Thymus (tissue), 11 donors: ENCODE measurements at regions not wholly inside any gene's neighbourhood (a gene's known extent, or its start where the extent isn't known, plus 50 kb on each side); places are given as distances from the start of the nearest gene placed in this dataset.

ENCODE experiments used
- DNase-seq, 9 donors: peaks; one replicate each; pipeline ENCODE4 v3.0.0-alpha.2; 2013; ENCODE audit warnings: low spot score in 9 of 9, low read depth in 6 of 9, missing footprints in 1 of 9
- H3K27ac ChIP-seq, 2 donors: one replicate each; pipeline ENCODE4 v1.5.1; 2013; ENCODE audit warnings: control low read depth in 1 of 2, low read depth in 1 of 2, low read length in 1 of 2, mild to moderate bottlenecking in 1 of 2, moderate library complexity in 1 of 2
- H3K27me3 ChIP-seq, 2 donors: one replicate each; pipeline ENCODE4 v1.5.1; 2013; ENCODE audit warnings: low read length in 1 of 2; ENCODE audit not compliant: control insufficient read depth in 2 of 2, insufficient read depth in 1 of 2
- H3K36me3 ChIP-seq, 2 donors: one replicate each; pipeline ENCODE4 v1.5.1; 2013; ENCODE audit warnings: low read length in 1 of 2, mild to moderate bottlenecking in 1 of 2, moderate library complexity in 1 of 2; ENCODE audit not compliant: control insufficient read depth in 2 of 2, insufficient read depth in 2 of 2
- H3K4me1 ChIP-seq, 2 donors: one replicate each; pipeline ENCODE4 v1.5.1; 2013; ENCODE audit warnings: low read length in 2 of 2; ENCODE audit not compliant: control insufficient read depth in 2 of 2, insufficient read depth in 2 of 2
- H3K4me3 ChIP-seq, 2 donors: one replicate each; pipeline ENCODE4 v1.5.1; 2013; ENCODE audit warnings: low read length in 2 of 2, control low read depth in 1 of 2, mild to moderate bottlenecking in 1 of 2
- H3K9me3 ChIP-seq, 2 donors: one replicate each; pipeline ENCODE4 v1.5.1; 2013; ENCODE audit warnings: low read length in 1 of 2, mild to moderate bottlenecking in 1 of 2; ENCODE audit not compliant: control insufficient read depth in 2 of 2, insufficient read depth in 1 of 2
- WGBS: extraction: QIAGEN DNeasy Blood & Tissue Kit; methylation state at CpG from one replicate; pipeline ENCODE4 v1.1.7; 2013; 5-methylcytosine and 5-hydroxymethylcytosine counted together
- donor health status: healthy.

GRCh38 chr10:130986846-130987245, 324.7 kb downstream of the TCERG1L start:
- Histone ChIP-seq H3K9me3 (no peaks in the 10 kb centered on the region), H3K36me3 (no peaks in the 10 kb centered on the region), H3K27ac (no peak overlapping the region), H3K4me1 (no peaks in the 10 kb centered on the region), H3K27me3 (no peaks in the 10 kb centered on the region), H3K4me3 (no peak overlapping the region)
- WGBS = 94% methylated on average over 4 of the region's 4 CpGs
- DNase-seq = no peak

GRCh38 chr10:130987401-130987800, 324.1 kb downstream of the TCERG1L start:
- Histone ChIP-seq H3K27me3 (no peaks in the 10 kb centered on the region), H3K36me3 (no peaks in the 10 kb centered on the region), H3K4me3 (no peak overlapping the region), H3K9me3 (no peaks in the 10 kb centered on the region), H3K27ac (no peak overlapping the region), H3K4me1 (no peaks in the 10 kb centered on the region)
- no peak for DNase-seq
- 89% methylated on average over 7 of the region's 7 CpGs for WGBS

DNA sequence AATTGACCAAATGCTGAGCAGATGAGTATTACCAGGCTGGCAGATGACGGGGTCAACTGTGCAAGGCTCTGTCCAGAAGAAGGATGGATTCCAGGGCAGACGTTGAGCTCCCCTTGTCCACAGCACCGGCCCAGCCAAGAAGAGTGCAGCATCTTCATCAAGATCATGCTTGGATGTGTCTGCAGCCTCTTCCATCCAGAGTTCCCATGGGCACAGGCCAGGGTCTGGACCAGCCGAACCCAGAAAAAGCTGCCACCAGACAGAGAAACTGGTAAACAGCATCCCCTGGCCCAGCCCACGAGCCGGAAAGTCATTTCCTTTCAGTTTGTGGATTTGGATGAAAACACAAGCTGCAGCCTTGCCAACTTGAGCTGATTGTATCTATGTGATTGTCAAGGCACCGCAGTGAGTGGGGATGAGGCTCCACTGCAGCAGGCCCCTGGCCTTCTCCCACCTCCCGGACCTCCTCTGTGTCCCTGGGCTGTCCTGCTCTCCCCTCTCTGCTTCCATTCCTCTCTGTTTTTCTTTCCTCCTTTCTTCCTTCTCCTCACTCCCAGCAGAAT, 321.8 kb downstream of the TCERG1L start:
- no peak overlapping the region for H3K4me3 ChIP-seq

DNA sequence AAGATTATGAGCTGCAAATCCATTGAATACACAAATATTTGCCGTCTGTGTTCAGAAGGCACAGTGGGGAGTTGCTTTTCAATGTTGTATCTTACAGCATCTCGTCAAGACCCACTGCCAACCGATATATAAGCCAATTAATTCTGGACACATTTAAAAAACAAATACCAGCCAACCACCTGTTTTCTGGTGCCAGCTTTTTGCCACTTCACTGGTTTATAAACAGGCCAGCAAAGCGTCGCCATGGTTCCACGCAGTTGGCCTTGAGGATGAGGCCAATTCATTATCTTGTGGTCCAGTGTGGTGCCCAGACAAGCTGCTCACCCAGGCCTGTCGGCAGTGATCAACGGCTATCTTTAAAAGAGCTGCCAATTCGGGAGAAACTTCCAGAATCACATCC, 321.0 kb downstream of the TCERG1L start:
- Histone ChIP-seq H3K9me3 (no peaks in the 10 kb centered on the region), H3K4me3 (no peak overlapping the region), H3K27me3 (no peaks in the 10 kb centered on the region), H3K36me3 (no peaks in the 10 kb centered on the region), H3K4me1 (no peaks in the 10 kb centered on the region), H3K27ac (no peak overlapping the region)
- WGBS = 91% methylated on average over 9 of the region's 9 CpGs
- DNase-seq = no peak

More for the DNA sequence above, 321.8 kb downstream of the TCERG1L start:
- Histone ChIP-seq H3K36me3 (no peaks in the 10 kb centered on the region), H3K9me3 (no peaks in the 10 kb centered on the region), H3K27me3 (no peaks in the 10 kb centered on the region), H3K4me1 (no peaks in the 10 kb centered on the region), H3K27ac (no peak overlapping the region)
- WGBS = 63% methylated on average over 8 of the region's 8 CpGs
- DNase-seq = no peak

GRCh38 chr10:130992802-130993523, 318.6 kb downstream of the TCERG1L start:
- WGBS = 93% methylated on average over 14 of the region's 14 CpGs
- no peaks in the 10 kb centered on the region for H3K36me3 ChIP-seq
- no peak for DNase-seq
- no peaks in the 10 kb centered on the region for H3K27me3 ChIP-seq
- no peaks in the 10 kb centered on the region for H3K4me1 ChIP-seq
- no peaks in the 10 kb centered on the region for H3K9me3 ChIP-seq
- no peak overlapping the region for H3K4me3 ChIP-seq
- no peak overlapping the region for H3K27ac ChIP-seq

GRCh38 chr10:130993612-130994011, 317.9 kb downstream of the TCERG1L start:
- H3K36me3 ChIP-seq = no peaks in the 10 kb centered on the region
- WGBS = 94% methylated on average over 6 of the region's 6 CpGs
- H3K9me3 ChIP-seq = no peaks in the 10 kb centered on the region
- H3K4me3 ChIP-seq = no peak overlapping the region
- H3K27me3 ChIP-seq = no peaks in the 10 kb centered on the region
- no peak overlapping the region for H3K27ac ChIP-seq
- DNase-seq = no peak
- H3K4me1 ChIP-seq = no peaks in the 10 kb centered on the region

DNA sequence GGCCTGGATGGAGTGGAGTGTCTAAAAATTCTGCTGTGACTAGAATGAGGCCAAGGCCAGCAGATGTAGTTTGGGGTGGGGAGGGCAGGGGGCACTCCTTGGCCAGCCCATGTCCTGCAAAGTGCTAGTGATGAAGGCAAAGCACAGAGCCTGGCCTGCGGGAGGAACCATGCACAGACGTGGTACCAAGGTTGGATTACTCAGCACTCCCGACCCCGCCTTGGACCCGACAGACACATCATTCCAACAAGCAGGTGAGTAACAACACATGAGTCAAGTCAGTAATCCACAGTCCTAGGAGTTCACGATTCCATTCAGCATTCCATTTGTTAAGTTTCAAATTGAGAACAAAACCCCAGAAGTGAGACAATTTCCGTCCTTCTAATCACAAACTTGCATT, 317.3 kb downstream of the TCERG1L start:
- H3K4me3 ChIP-seq = no peak overlapping the region
- no peaks in the 10 kb centered on the region for H3K9me3 ChIP-seq
- no peak for DNase-seq
- H3K36me3 ChIP-seq = no peaks in the 10 kb centered on the region
- H3K4me1 ChIP-seq = no peaks in the 10 kb centered on the region
- 97% methylated on average over 7 of the region's 7 CpGs for WGBS
- H3K27ac ChIP-seq = no peak overlapping the region
- no peaks in the 10 kb centered on the region for H3K27me3 ChIP-seq

DNA sequence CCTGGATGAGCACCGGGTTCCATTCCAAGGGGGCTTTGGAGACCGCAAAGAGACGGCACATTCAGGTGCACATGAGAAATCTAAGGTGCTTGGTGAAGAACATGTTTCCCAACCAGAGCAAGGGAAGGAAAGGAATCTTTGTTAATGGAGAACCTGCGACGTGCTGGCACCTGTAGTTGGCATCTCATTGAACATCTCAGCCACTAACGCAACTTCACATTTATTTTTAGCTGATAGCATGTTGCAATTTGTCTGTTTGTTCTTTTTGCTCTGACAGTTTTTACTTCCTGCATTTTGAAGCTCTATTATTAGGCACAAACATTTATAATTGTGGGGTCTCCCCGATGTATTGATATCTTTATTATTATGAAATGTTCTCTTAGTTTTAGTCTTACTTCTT, 316.7 kb downstream of the TCERG1L start:
- Histone ChIP-seq H3K27me3 (no peaks in the 10 kb centered on the region), H3K9me3 (no peaks in the 10 kb centered on the region), H3K36me3 (no peaks in the 10 kb centered on the region), H3K4me3 (no peak overlapping the region), H3K4me1 (no peaks in the 10 kb centered on the region), H3K27ac (no peak overlapping the region)
- WGBS = 92% methylated on average over 7 of the region's 7 CpGs
- no peak for DNase-seq

DNA sequence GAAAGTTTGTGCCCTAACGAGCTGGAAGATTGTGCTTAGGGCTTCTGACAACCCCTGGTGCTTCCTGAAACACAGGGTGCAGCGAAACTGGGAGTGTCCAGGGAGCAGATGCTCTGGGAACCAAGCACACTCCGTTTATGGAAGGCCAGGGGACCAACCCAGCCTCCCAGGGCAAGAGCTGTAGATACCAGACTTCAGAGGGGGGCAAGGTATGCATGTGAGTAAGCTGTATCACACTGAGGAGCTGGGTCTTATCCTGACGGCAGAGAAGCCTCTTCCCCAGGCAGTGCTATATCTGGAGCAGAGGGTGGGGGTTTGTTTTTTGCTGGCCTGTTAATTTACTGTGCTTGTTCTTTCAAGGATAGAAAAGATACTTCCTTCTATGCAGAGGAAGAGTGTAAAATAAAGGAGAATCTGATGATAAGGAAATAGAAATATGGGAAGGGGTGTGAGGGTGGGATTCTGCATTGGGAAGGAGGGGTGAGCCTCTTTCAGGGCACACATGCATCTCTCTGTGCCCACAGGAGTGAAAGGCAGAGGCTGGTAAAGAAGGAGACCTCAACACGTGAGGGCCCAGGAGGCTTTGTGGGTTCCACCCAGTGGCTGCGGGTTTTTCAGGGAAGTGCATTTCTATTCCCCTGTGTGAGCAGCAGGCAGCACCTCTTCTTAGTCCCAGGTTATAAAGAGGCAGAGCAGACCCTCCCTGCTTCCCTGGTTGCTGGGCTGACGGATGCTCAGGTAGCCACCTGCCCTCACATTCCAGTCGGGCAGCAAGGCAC, 314.1 kb downstream of the TCERG1L start:
- no peaks in the 10 kb centered on the region for H3K4me1 ChIP-seq
- no peak overlapping the region for H3K4me3 ChIP-seq
- DNase-seq = no peak
- H3K27ac ChIP-seq = no peak overlapping the region
- H3K9me3 ChIP-seq = no peaks in the 10 kb centered on the region
- 70% methylated on average over 8 of the region's 8 CpGs for WGBS
- H3K27me3 ChIP-seq = no peaks in the 10 kb centered on the region
- H3K36me3 ChIP-seq = no peaks in the 10 kb centered on the region
